ENCODE measurements at regions not wholly inside any gene's neighbourhood (a gene's known extent, or its start where the extent isn't known, plus 50 kb on each side); places are given as distances from the start of the nearest gene placed in this dataset.

DNA sequence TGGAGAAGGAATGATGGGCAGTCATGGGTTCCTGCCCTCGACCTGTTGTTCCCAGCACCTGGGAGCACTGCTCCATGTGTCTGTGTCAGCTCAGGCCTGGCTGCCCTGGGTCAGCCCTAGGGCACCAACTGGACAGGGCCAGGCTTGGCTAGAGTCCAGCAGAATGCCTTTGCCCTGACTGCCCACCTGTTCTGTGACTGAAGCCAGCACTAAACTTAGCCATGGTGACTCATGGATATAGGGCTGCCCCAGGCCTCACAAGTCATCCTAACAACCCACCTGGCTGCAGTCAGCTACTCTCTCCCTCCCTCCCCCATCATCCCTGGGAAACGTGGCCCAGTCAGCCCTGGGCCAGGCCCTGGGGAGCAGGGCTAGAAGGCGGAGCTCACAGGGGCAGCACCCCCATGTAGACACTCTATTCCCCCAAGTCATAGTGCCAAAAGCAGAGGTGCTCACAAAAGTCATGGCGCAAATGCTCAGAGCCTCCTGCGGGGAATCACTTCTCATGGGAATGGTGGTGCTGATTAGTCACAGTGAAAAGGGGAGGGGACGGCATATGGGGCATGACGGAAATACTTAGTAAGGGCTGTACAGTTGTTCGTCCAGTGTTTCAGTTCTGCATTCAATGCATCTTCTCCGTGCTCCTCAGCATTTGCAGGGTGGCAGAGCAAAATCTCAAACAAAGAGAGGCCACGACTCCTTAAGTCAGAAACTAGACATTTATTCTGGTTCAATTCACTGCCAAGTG lies 52.0 kb upstream of the NTF3 start:
- DNase-seq (ENCODE audit: low read depth, low spot score): no peak
